ENCODE measurements at regions not wholly inside any gene's neighbourhood (a gene's known extent, or its start where the extent isn't known, plus 50 kb on each side); places are given as distances from the start of the nearest gene placed in this dataset.

DNA sequence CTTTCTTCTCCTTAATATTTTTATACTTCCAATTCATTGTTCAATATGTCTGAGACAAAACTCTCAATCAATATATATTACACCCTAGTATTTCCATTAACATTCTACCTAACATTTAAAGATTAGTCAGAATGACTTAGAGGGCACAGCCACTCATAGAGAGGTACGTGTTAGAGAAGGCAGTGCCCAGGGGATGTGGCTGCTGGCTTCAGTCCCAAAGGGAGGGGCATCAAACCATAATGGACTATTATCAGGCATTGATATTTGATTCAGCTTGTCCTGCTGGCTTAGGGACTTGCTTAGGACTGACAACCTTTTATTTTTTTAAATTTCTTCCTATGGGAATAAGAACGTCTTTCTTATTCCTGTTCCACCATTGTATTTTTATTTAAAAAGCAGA lies 1392.0 kb upstream of the ATXN8OS start:
- no peak for TF ChIP-seq ZNF121 (tag by site-specific recombination; IDR thresholded peaks at IDR 0.05)
- TF ChIP-seq, protein P1, sequence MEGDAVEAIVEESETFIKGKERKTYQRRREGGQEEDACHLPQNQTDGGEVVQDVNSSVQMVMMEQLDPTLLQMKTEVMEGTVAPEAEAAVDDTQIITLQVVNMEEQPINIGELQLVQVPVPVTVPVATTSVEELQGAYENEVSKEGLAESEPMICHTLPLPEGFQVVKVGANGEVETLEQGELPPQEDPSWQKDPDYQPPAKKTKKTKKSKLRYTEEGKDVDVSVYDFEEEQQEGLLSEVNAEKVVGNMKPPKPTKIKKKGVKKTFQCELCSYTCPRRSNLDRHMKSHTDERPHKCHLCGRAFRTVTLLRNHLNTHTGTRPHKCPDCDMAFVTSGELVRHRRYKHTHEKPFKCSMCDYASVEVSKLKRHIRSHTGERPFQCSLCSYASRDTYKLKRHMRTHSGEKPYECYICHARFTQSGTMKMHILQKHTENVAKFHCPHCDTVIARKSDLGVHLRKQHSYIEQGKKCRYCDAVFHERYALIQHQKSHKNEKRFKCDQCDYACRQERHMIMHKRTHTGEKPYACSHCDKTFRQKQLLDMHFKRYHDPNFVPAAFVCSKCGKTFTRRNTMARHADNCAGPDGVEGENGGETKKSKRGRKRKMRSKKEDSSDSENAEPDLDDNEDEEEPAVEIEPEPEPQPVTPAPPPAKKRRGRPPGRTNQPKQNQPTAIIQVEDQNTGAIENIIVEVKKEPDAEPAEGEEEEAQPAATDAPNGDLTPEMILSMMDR (tag by site-specific recombination; IDR thresholded peaks at IDR 0.05): no peak
- TF ChIP-seq ZNF266 (tag by site-specific recombination; IDR thresholded peaks at IDR 0.05; ENCODE audit: low read depth): no peak
